Smooth muscle cell (in vitro differentiated cells): ENCODE measurements at regions not wholly inside any gene's neighbourhood (a gene's known extent, or its start where the extent isn't known, plus 50 kb on each side); places are given as distances from the start of the nearest gene placed in this dataset.

Source experiments
- DNase-seq: peaks from one replicate; lab custom pipeline; 2025; ENCODE audit not compliant: unreplicated experiment; lab: John Stamatoyannopoulos, UW
- H2AFZ ChIP-seq: fragments of 200-600 bp; sonication (generic); 2 replicates; pipeline ENCODE4 v1.6.0; 2016; ENCODE audit warnings: antibody characterized with exemption, low read depth, mild to moderate bottlenecking
- H3F3A ChIP-seq: fragments of 200-600 bp; sonication (generic); 2 replicates; pipeline ENCODE4 v1.6.0; 2017; ENCODE audit warnings: antibody characterized with exemption, low read depth
- H3K27ac ChIP-seq: fragments of 200-600 bp; sonication (generic); 2 replicates; pipeline ENCODE4 v1.5.1; 2016; ENCODE audit warnings: low read depth, mild to moderate bottlenecking
- H3K27me3 ChIP-seq: fragments of 200-600 bp; sonication (generic); 2 replicates; pipeline ENCODE4 v1.6.1; 2016; ENCODE audit warnings: low read depth, mild to moderate bottlenecking
- H3K36me3 ChIP-seq: fragments of 200-600 bp; sonication (generic); 2 replicates; pipeline ENCODE4 v1.5.1; 2016; ENCODE audit warnings: low read depth
- H3K4me1 ChIP-seq: fragments of 200-600 bp; sonication (generic); 2 replicates; pipeline ENCODE4 v1.5.1; 2016; ENCODE audit warnings: low read depth
- H3K4me2 ChIP-seq: fragments of 200-600 bp; sonication (generic); 2 replicates; pipeline ENCODE4 v1.6.0; 2016; ENCODE audit warnings: mild to moderate bottlenecking
- H3K4me3 ChIP-seq: fragments of 200-600 bp; sonication (generic); 2 replicates; pipeline ENCODE4 v1.5.1; 2016; ENCODE audit warnings: mild to moderate bottlenecking
- H3K79me2 ChIP-seq: fragments of 200-600 bp; sonication (generic); 2 replicates; pipeline ENCODE4 v1.6.0; 2016; ENCODE audit warnings: low read depth, mild to moderate bottlenecking
- H3K9ac ChIP-seq: fragments of 200-600 bp; sonication (generic); 2 replicates; pipeline ENCODE4 v1.6.0; 2016; ENCODE audit warnings: low read depth
- H3K9me3 ChIP-seq: fragments of 200-600 bp; sonication (generic); replicated peaks from 2 replicates; pipeline ENCODE4 v1.5.1; 2016; ENCODE audit warnings: low read depth
- H4K20me1 ChIP-seq: fragments of 200-600 bp; sonication (generic); 2 replicates; pipeline ENCODE4 v1.6.0; 2016; ENCODE audit warnings: low read depth
- CTCF ChIP-seq: fragments of 200-600 bp; sonication (generic); IDR thresholded peaks from 2 replicates; pipeline ENCODE4 v1.5.1; 2017; ENCODE audit warnings: borderline replicate concordance, mild to moderate bottlenecking, antibody characterized with exemption; ENCODE audit not compliant: insufficient read depth, poor library complexity, severe bottlenecking
- WGBS: methylation state at CpG from one replicate; pipeline ENCODE4 v1.1.7; 2016; ENCODE audit warnings: low lambda C conversion rate; 5-methylcytosine and 5-hydroxymethylcytosine counted together

- no peak overlapping the region for H3K4me3 ChIP-seq
- H3K9me3 ChIP-seq: no peaks in the 10 kb centered on the region
- H3K9ac ChIP-seq: no peak overlapping the region
- DNase-seq: no peak
- H3K4me1 ChIP-seq: no peaks in the 10 kb centered on the region
- H3K79me2 ChIP-seq: no peaks in the 10 kb centered on the region
- no peaks in the 10 kb centered on the region for H3K36me3 ChIP-seq
- no peaks in the 10 kb centered on the region for H3F3A ChIP-seq
- 54% methylated on average over 8 of the region's 8 CpGs for WGBS
- H3K27ac ChIP-seq: no peak overlapping the region
- peak overlapping the region; percentile 33 for H3K4me2 ChIP-seq
- H3K27me3 ChIP-seq: no peaks in the 10 kb centered on the region
- no peaks in the 10 kb centered on the region for H4K20me1 ChIP-seq
- H2AFZ ChIP-seq: no peak overlapping the region
- TF ChIP-seq CTCF: no peak
Observed at GRCh38 chr1:192453360-192453992, 122.1 kb upstream of the RGS1 start.

GRCh38 chr1:192459467-192459866 lies 116.1 kb upstream of the RGS1 start:
- no peaks in the 10 kb centered on the region for H4K20me1 ChIP-seq
- no peaks in the 10 kb centered on the region for H3K79me2 ChIP-seq
- H3K27me3 ChIP-seq: no peaks in the 10 kb centered on the region
- no peaks in the 10 kb centered on the region for H3K9me3 ChIP-seq
- no peak for DNase-seq
- H3K4me2 ChIP-seq: no peak overlapping the region
- H3K27ac ChIP-seq: no peak overlapping the region
- TF ChIP-seq CTCF: no peak
- no peaks in the 10 kb centered on the region for H3K36me3 ChIP-seq
- no peaks in the 10 kb centered on the region for H3K4me1 ChIP-seq
- H3F3A ChIP-seq: no peaks in the 10 kb centered on the region
- H3K4me3 ChIP-seq: no peak overlapping the region
- no peak overlapping the region for H3K9ac ChIP-seq
- no peak overlapping the region for H2AFZ ChIP-seq

DNA sequence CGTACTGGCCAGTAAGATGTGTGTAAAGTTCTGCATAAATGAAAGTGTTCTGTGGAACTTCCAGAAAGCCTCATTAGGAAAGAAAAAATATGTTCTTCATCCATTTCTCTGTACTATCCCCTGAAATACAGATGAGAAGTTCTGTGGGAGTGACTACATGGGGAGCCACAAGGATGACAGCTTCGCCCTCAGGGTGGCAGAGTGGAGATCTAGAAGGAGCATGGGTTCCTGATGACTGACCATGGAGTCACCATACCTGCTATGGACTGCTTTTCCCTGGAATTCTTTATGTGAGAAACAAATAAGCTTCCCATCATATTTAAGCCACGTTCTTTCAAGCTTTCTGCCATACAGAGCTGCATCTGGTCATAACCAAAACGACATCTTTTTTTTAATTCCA lies 113.9 kb upstream of the RGS1 start:
- H3K9ac ChIP-seq: no peak overlapping the region
- H3K4me2 ChIP-seq: no peak overlapping the region
- WGBS: 90% methylated on average over 4 of the region's 4 CpGs
- H3K9me3 ChIP-seq: no peaks in the 10 kb centered on the region
- TF ChIP-seq CTCF: no peak
- no peaks in the 10 kb centered on the region for H3K79me2 ChIP-seq
- H3K36me3 ChIP-seq: no peaks in the 10 kb centered on the region
- H3K27me3 ChIP-seq: no peaks in the 10 kb centered on the region
- no peak overlapping the region for H3K4me3 ChIP-seq
- H3K4me1 ChIP-seq: no peaks in the 10 kb centered on the region
- no peak overlapping the region for H2AFZ ChIP-seq
- no peak overlapping the region for H3K27ac ChIP-seq
- H4K20me1 ChIP-seq: no peaks in the 10 kb centered on the region
- DNase-seq: no peak
- no peaks in the 10 kb centered on the region for H3F3A ChIP-seq

GRCh38 chr1:192462616-192463015 lies 113.0 kb upstream of the RGS1 start:
- Histone ChIP-seq H3K27me3 (no peaks in the 10 kb centered on the region), H3K27ac (no peak overlapping the region), H3K36me3 (no peaks in the 10 kb centered on the region), H3K4me3 (no peak overlapping the region), H3K4me1 (no peaks in the 10 kb centered on the region), H4K20me1 (no peaks in the 10 kb centered on the region), H3F3A (no peaks in the 10 kb centered on the region), H2AFZ (no peak overlapping the region), H3K4me2 (no peak overlapping the region), H3K9ac (no peak overlapping the region), H3K9me3 (no peaks in the 10 kb centered on the region), H3K79me2 (no peaks in the 10 kb centered on the region)
- TF ChIP-seq CTCF: no peak
- DNase-seq: no peak
- WGBS: 77% methylated on average over 3 of the region's 3 CpGs
